ENCODE measurements at regions not wholly inside any gene's neighbourhood (a gene's known extent, or its start where the extent isn't known, plus 50 kb on each side); places are given as distances from the start of the nearest gene placed in this dataset.
"Not testable (repeated sequence)": the region's sequence is repeated elsewhere in the genome, so short reads cannot be mapped to it uniquely, and the experiment has no call there.

DNA sequence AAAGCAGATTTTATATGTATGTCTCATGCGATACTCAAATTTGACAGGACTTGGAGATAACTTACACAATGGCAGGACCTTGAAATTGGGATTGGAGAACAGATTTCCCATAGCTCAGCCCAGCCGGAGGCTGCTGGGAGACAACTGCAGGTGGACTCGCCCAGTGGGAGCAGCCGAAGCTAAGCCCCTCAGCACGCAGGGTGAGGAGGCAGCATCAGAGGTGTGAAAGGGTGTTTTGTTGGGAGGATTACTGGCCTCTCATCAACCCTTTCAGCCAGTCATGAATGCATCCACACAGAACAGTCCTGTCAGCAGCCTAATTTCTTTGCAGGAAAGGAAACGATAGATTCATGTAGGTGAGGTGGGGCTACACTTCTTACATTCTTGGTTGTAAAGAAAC lies 110.4 kb upstream of the DYNAP start:
- H3K4me1 ChIP-seq, result no peaks in the 10 kb centered on the region
- H3K4me3 ChIP-seq, result no peak overlapping the region
- no peaks in the 10 kb centered on the region for H3K9me3 ChIP-seq
- DNase-seq (no peak), ATAC-seq (no peak)
- no peaks in the 10 kb centered on the region for H3K27me3 ChIP-seq (ENCODE audit: low read depth)
- intact Hi-C loops (cut with DNase I), result no loop called here
- no peaks in the 10 kb centered on the region for H3K36me3 ChIP-seq
- TF ChIP-seq, protein P1, sequence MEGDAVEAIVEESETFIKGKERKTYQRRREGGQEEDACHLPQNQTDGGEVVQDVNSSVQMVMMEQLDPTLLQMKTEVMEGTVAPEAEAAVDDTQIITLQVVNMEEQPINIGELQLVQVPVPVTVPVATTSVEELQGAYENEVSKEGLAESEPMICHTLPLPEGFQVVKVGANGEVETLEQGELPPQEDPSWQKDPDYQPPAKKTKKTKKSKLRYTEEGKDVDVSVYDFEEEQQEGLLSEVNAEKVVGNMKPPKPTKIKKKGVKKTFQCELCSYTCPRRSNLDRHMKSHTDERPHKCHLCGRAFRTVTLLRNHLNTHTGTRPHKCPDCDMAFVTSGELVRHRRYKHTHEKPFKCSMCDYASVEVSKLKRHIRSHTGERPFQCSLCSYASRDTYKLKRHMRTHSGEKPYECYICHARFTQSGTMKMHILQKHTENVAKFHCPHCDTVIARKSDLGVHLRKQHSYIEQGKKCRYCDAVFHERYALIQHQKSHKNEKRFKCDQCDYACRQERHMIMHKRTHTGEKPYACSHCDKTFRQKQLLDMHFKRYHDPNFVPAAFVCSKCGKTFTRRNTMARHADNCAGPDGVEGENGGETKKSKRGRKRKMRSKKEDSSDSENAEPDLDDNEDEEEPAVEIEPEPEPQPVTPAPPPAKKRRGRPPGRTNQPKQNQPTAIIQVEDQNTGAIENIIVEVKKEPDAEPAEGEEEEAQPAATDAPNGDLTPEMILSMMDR (IDR thresholded peaks at IDR 0.05), result no peak
- H3K27ac ChIP-seq, result no peak overlapping the region

DNA sequence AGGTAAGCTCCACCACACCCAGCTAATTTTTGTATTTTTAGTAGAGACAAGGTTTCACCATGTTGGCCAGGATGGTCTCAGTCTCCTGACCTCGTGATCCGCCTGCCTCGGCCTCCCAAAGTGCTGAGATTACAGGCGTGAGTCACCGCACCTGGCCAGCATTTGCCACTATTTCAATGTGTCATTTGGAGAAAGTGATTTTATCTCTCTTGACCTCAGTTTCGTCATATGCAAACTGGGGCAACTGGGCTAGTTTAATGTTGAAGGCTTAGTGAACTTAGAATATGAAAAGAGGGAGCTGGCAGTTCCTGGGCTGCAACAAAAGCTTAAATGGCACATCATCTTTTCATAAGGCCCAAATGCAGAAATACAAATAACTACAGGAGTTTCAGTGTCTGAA lies 88.6 kb upstream of the DYNAP start:
- ATAC-seq; H3K4me1 ChIP-seq; DNase-seq; H3K4me3 ChIP-seq; H3K27me3 ChIP-seq (ENCODE audit: low read depth); H3K9me3 ChIP-seq; H3K27ac ChIP-seq; intact Hi-C loops (cut with DNase I); H3K36me3 ChIP-seq: not testable (repeated sequence)

DNA sequence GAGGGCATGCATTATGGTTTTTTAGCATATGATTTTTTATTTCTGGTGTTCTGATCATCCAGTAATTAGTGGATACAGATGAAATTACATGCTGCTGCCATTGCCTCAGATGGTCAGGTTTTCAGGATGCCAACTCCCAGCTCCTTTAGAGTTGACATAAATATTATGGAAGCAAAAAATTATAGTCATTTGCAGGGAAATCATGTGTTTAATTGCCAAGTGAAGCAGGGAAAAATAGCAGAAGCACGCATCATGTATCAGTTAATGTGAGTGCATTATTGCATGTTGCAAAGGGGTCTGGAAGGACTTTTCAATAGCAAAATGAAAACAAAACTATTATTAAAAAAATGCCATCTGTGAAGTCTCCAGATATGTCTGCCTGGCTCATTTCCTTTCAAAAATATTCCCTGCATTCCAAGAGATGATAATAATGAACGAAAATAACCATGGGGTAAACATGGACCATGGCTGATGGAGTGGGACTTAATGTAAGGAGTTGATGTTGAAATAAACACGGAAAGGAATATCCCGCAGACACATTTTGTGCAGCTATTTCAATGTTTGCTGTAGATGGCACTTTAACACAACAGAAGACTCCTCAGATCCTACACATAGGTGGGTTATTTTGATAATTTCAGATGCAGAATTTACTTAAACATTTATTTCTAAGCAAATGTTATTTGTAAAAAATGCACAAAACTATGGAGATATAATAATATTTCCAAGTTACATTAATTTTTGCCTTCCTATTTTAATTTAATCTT lies 87.7 kb upstream of the DYNAP start:
- Histone ChIP-seq H3K4me1 (no peaks in the 10 kb centered on the region), H3K27me3 (ENCODE audit: low read depth) (no peaks in the 10 kb centered on the region), H3K27ac (no peak overlapping the region), H3K9me3 (no peaks in the 10 kb centered on the region), H3K36me3 (no peaks in the 10 kb centered on the region), H3K4me3 (no peak overlapping the region)
- intact Hi-C loops (cut with DNase I), result no loop called here
- TF ChIP-seq, protein P1 (IDR thresholded peaks at IDR 0.05), result no peak
- DNase-seq, result no peak
- ATAC-seq, result no peak

DNA sequence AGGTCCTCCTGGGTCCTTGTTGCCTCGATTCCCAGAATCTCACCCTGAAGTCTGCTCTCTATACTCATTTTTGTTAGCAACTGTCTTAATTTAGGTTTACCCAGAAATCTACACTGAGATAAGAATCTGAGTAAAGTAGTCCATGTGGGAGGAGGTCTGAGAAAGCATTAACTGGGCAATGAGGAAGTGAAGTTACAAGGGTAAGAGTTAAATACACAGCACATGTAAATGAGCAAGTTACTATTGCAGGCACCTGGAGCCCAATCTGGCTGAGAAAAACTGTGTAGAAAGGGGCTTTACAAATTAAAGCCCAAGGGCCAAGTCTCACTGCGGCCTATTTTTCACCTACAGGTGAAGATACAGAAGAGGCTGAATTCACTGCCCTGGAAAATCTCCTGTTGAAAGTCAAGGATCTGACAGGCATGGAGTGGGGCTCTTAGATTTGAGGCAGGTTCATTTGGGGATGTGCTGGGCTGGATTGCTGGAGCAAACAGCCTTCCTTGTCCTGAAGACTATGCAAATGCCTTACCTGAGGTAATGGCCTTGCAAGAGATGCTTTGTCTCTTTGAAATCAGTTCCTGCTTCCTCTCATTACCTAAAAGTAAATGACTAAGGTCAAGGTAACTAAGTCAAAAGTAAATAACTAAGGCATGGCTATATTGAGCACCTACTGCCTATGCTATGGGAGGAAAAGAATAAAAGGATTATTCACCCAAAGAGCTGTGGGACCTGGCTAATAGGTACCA lies 84.4 kb upstream of the DYNAP start:
- Histone ChIP-seq H3K27ac (no peak overlapping the region), H3K4me1 (no peaks in the 10 kb centered on the region), H3K9me3 (no peaks in the 10 kb centered on the region), H3K36me3 (no peaks in the 10 kb centered on the region), H3K4me3 (no peak overlapping the region), H3K27me3 (ENCODE audit: low read depth) (no peaks in the 10 kb centered on the region)
- intact Hi-C loops (cut with DNase I), result no loop called here
- TF ChIP-seq, protein P1 (IDR thresholded peaks at IDR 0.05), result no peak
- ATAC-seq (no peak), DNase-seq (no peak)

DNA sequence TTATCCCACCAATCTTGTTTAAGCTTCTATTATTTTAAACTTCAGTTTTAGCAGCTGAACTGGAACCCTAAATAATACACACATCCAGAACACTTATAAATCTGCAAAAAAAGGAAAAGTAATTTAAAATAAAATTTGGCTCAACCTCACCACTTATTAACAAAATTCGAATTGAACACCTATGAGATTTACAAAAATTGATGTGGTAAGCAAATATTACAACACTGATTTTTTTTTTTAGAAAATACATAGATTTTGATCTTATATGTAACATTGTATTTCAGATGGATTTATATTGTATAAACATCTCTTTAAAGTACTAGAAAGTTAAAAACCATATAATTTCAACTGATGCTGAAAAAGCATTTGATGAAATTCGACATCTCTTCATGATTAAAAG lies 81.3 kb upstream of the DYNAP start:
- TF ChIP-seq, protein P1 (IDR thresholded peaks at IDR 0.05), result no peak
- H3K27ac ChIP-seq, result no peak overlapping the region

DNA sequence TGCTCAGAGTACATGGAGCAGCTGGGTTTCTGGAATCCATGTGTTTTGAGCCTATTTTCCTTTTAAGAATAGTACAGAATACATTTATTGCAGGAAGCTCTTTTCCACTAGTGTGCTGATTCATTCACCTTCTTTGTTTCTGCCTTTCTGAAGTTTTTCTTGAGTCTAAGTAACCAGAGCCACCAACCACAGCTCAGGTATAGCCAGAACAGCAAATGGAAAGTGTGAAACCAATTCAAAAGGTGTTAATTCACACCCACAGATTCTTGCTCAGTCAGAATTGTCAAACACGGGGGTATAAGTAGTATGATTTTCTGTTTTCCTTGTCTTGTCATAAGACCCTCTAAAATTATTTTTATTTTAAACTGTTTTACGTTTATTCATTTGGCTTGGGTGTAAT lies 75.9 kb upstream of the DYNAP start:
- no peaks in the 10 kb centered on the region for H3K36me3 ChIP-seq
- H3K27me3 ChIP-seq (ENCODE audit: low read depth), result no peaks in the 10 kb centered on the region
- H3K9me3 ChIP-seq, result no peaks in the 10 kb centered on the region
- TF ChIP-seq, protein P1 (IDR thresholded peaks at IDR 0.05), result no peak
- no peak overlapping the region for H3K27ac ChIP-seq
- intact Hi-C loops (cut with DNase I), result no loop called here
- H3K4me3 ChIP-seq, result no peak overlapping the region
- no peak for DNase-seq
- no peak for ATAC-seq
- no peaks in the 10 kb centered on the region for H3K4me1 ChIP-seq

More for the DNA sequence above, 81.3 kb upstream of the DYNAP start:
- Histone ChIP-seq H3K4me3 (no peak overlapping the region), H3K9me3 (no peaks in the 10 kb centered on the region), H3K4me1 (no peaks in the 10 kb centered on the region), H3K36me3 (no peaks in the 10 kb centered on the region), H3K27me3 (ENCODE audit: low read depth) (no peaks in the 10 kb centered on the region)
- intact Hi-C loops (cut with DNase I), result no loop called here
- no peak for DNase-seq
- no peak for ATAC-seq

All from lower lobe of right lung (tissue), 2 donors.